ENCODE measurements at regions not wholly inside any gene's neighbourhood (a gene's known extent, or its start where the extent isn't known, plus 50 kb on each side); places are given as distances from the start of the nearest gene placed in this dataset.

DNA sequence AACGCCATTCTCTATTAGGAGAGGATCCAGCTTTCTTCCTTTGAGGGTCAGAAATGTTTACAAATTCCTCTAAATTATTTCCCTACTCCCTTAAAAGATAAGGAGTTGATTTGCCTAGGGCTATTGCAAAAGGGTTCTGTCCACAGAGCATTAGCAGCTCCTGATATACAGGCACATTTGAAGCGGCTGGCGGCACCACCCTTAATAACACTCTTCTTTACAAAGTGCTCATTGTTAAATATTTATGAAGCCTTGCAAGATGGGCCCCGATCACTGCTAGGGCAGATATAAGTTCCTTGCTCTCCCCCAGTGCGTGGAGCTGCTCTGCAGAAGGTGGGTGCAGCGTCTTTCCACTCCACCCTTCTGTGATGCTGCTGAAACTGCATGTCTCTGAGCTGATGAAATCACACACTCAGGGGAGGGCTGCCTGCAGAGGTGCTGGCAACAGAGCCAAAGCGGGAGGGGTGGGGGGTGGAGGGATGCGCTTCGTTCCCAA, 116.7 kb upstream of the NTM start (continued):
- TF ChIP-seq ATF2 (CRISPR knock-in tag; IDR thresholded peaks at IDR 0.05) = no peak

DNA sequence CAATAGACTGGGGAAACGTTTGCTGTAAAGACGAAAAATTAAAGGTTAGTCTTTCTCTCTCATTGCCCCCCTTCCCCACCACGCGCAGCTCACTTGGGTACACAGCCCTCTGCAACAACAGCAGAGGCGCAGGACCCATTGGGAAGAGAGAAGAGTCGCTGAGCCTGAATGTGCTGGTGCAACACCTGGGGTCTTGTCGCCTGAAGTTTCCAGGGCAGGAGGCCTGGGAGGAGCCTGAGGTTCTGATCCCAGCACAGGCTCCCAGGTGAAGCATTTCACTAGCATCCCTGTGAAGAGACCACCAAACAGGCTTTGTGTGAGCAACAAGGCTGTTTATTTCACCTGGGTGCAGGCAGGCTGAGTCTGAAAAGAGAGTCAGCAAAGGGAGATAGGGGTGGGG, 116.2 kb upstream of the NTM start:
- intact Hi-C loops (cut with micrococcal nuclease) (no loop called here), in situ Hi-C loops (cut with MboI) (no loop called here)
- Histone ChIP-seq H3K79me2 (ENCODE audit: control insufficient read depth, insufficient read depth, low read length) (no peaks in the 10 kb centered on the region), H3K9ac (ENCODE audit: insufficient read depth in 1 of 2, low read depth in 2 of 2, low read length in 2 of 2) (no peak overlapping the region), H2AFZ (ENCODE audit: low read depth, low read length) (no peak overlapping the region), H3K27me3 (ENCODE audit: control insufficient read depth in 2 of 2, insufficient read depth in 2 of 2, low read length in 2 of 2) (no peaks in the 10 kb centered on the region), H3K9me1 (ENCODE audit: control insufficient read depth, insufficient read depth, low read length) (no peaks in the 10 kb centered on the region), H3K9me3 (replicated peaks; ENCODE audit: control insufficient read depth, insufficient read depth, low read depth, low read length) (no peaks in the 10 kb centered on the region), H3K36me3 (ENCODE audit: control insufficient read depth, insufficient read depth, low read length) (no peaks in the 10 kb centered on the region), H3K4me3 (no peak overlapping the region), H3K27ac (ENCODE audit: extremely low read depth, low read depth, low read length) (no peak overlapping the region), H4K20me1 (replicated peaks; ENCODE audit: control insufficient read depth, insufficient read depth, low read length) (no peaks in the 10 kb centered on the region), H3K4me2 (ENCODE audit: insufficient read depth, low read length) (no peak overlapping the region), H3K4me1 (replicated peaks in 1 of 2; ENCODE audit: control insufficient read depth in 2 of 2, insufficient read depth in 2 of 2, low read length in 2 of 2) (no peaks in the 10 kb centered on the region)
- FAIRE-seq (no peak), DNase-seq (ENCODE audit: extremely low read depth in 1 of 4, low spot score in 3 of 4) (no peak), ATAC-seq (no peak)
- no TSS peak for BruUV-seq (replicated peaks)
- 6% methylated on average over 6 of the region's 7 CpGs for WGBS (ENCODE audit: insufficient coverage, low coverage, missing lambda C conversion rate)
- POLR2A ChIA-PET = interaction anchor here (0.8 kb wide), 1 partner anchor 1344 kb away, joined by 5 read pairs; no protein-coding TSS in a partner anchor
- no peak for TF ChIP-seq ZFP1 (CRISPR knock-in tag; IDR thresholded peaks at IDR 0.05)
- CTCF ChIA-PET (ENCODE audit: low intra/inter-chr PET ratio) = no interaction called here

DNA sequence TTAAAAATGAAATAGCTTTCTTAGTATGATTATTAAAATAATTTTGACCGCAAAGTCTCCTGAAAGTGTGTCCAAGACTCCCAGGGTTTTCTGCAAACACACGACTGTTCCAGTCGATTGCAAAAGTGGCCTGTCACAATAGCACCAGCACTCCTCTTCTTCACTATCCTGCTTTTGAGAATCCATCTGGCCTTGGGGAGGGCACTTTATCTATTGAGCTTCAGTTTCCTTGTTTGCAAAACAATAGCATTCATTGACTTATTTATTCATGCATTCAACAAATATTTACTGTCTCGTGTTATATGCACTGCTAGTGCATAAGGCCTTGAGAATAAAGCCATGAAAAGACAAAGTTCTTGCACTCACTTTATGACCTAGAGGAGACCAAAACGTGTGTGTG, 96.2 kb upstream of the NTM start:
- H3K4me3 ChIP-seq = no peak overlapping the region
- WGBS (ENCODE audit: insufficient coverage, low coverage, missing lambda C conversion rate) = 3% methylated on average over 5 of the region's 5 CpGs
- BruUV-seq (replicated peaks) = no TSS peak
- no peaks in the 10 kb centered on the region for H3K9me3 ChIP-seq (replicated peaks; ENCODE audit: control insufficient read depth, insufficient read depth, low read depth, low read length)
- no peaks in the 10 kb centered on the region for H3K4me1 ChIP-seq (replicated peaks in 1 of 2; ENCODE audit: control insufficient read depth in 2 of 2, insufficient read depth in 2 of 2, low read length in 2 of 2)
- no peak for ATAC-seq
- no peak overlapping the region for H2AFZ ChIP-seq (ENCODE audit: low read depth, low read length)
- no peak overlapping the region for H3K9ac ChIP-seq (ENCODE audit: insufficient read depth in 1 of 2, low read depth in 2 of 2, low read length in 2 of 2)
- intact Hi-C loops (cut with micrococcal nuclease) = no loop called here
- in situ Hi-C loops (cut with MboI) = no loop called here
- H3K27ac ChIP-seq (ENCODE audit: extremely low read depth, low read depth, low read length) = no peak overlapping the region
- H4K20me1 ChIP-seq (replicated peaks; ENCODE audit: control insufficient read depth, insufficient read depth, low read length) = no peaks in the 10 kb centered on the region
- no peaks in the 10 kb centered on the region for H3K9me1 ChIP-seq (ENCODE audit: control insufficient read depth, insufficient read depth, low read length)
- H3K79me2 ChIP-seq (ENCODE audit: control insufficient read depth, insufficient read depth, low read length) = no peaks in the 10 kb centered on the region
- no peak for FAIRE-seq
- no peak overlapping the region for H3K4me2 ChIP-seq (ENCODE audit: insufficient read depth, low read length)
- no peaks in the 10 kb centered on the region for H3K36me3 ChIP-seq (ENCODE audit: control insufficient read depth, insufficient read depth, low read length)
- no peak for DNase-seq (ENCODE audit: extremely low read depth in 1 of 4, low spot score in 3 of 4)
- CTCF ChIA-PET (ENCODE audit: low intra/inter-chr PET ratio) = no interaction called here
- POLR2A ChIA-PET = no interaction called here
- no peaks in the 10 kb centered on the region for H3K27me3 ChIP-seq (ENCODE audit: control insufficient read depth in 2 of 2, insufficient read depth in 2 of 2, low read length in 2 of 2)
- TF ChIP-seq ZNF184 (CRISPR knock-in tag; IDR thresholded peaks at IDR 0.05) (no peak), STAT6 (CRISPR knock-in tag; IDR thresholded peaks at IDR 0.05) (no peak), HNRNPK (IDR thresholded peaks at IDR 0.05; ENCODE audit: low read depth, low read length, poor library complexity, severe bottlenecking) (no peak), COPS2 (conservative IDR thresholded peaks at IDR 0.05) (no peak), TGIF2 (CRISPR knock-in tag; IDR thresholded peaks at IDR 0.05) (no peak), HDGF (IDR thresholded peaks at IDR 0.05) (no peak), ATF7 (IDR thresholded peaks at IDR 0.05) (no peak), ZNF512 (tag; IDR thresholded peaks at IDR 0.05) (no peak)

Measured in K562 (cell line).